HCT116 (cell line): ENCODE measurements at regions not wholly inside any gene's neighbourhood (a gene's known extent, or its start where the extent isn't known, plus 50 kb on each side); places are given as distances from the start of the nearest gene placed in this dataset.

Source experiments
- CTCF ChIP-seq, 3 experiments: fragments of 200-600 bp in 1 of 3; sonication (generic) in 1 of 3; IDR thresholded peaks in 2 of 3; conservative IDR thresholded peaks in 1 of 3; 2 replicates each; pipeline ENCODE4 v1.5.1; 2012 to 2017; ENCODE audit warnings: low read depth in 2 of 3, low read length in 2 of 3, antibody characterized with exemption in 1 of 3, borderline replicate concordance in 1 of 3, control low read depth in 1 of 3, mild to moderate bottlenecking in 1 of 3, mixed read lengths in 1 of 3, mixed run types in 1 of 3, moderate library complexity in 1 of 3; ENCODE audit not compliant: insufficient read depth in 1 of 3
- EGR1 ChIP-seq: IDR thresholded peaks from 2 replicates; pipeline ENCODE4 v1.6.1; 2012; ENCODE audit warnings: low read depth
- EZH2 ChIP-seq: fragments of 200-600 bp; sonication (generic); IDR thresholded peaks from 2 replicates; pipeline ENCODE4 v1.6.1; 2017; ENCODE audit warnings: antibody characterized with exemption, mixed run types
- EZH2phosphoT487 ChIP-seq: fragments of 200-600 bp; IDR thresholded peaks from 2 replicates; pipeline ENCODE4 v1.6.1; 2018; ENCODE audit warnings: antibody characterized with exemption, borderline replicate concordance
- FOSL1 ChIP-seq: IDR thresholded peaks from 2 replicates; pipeline ENCODE4 v1.6.1; 2012; ENCODE audit warnings: low read depth
- POLR2A ChIP-seq: IDR thresholded peaks from 2 replicates; pipeline ENCODE4 v1.7.0; 2011; ENCODE audit warnings: borderline replicate concordance; ENCODE audit not compliant: insufficient read depth, insufficient read length; ENCODE audit errors: extremely low read depth
- POLR2AphosphoS5 ChIP-seq: IDR thresholded peaks from 2 replicates; pipeline ENCODE4 v1.6.1; 2011; ENCODE audit warnings: mild to moderate bottlenecking, low read depth, low read length, moderate library complexity
- RAD21 ChIP-seq: IDR thresholded peaks from 2 replicates; pipeline ENCODE4 v1.6.1; 2012; ENCODE audit warnings: low read depth, mild to moderate bottlenecking
- SP1 ChIP-seq: IDR thresholded peaks from 2 replicates; pipeline ENCODE4 v1.6.1; 2012; ENCODE audit warnings: low read depth
- ZFX ChIP-seq: fragments of 450-650 bp; IDR thresholded peaks from 2 replicates; pipeline ENCODE4 v1.6.1; 2017
- TF ChIP-seq, protein P1 (sequence below): IDR thresholded peaks from 2 replicates; pipeline ENCODE4 v1.6.1; 2012; ENCODE audit warnings: low read depth
- TF ChIP-seq, protein P2 (sequence below): IDR thresholded peaks from 2 replicates; pipeline ENCODE4 v1.6.1; 2012

DNA sequence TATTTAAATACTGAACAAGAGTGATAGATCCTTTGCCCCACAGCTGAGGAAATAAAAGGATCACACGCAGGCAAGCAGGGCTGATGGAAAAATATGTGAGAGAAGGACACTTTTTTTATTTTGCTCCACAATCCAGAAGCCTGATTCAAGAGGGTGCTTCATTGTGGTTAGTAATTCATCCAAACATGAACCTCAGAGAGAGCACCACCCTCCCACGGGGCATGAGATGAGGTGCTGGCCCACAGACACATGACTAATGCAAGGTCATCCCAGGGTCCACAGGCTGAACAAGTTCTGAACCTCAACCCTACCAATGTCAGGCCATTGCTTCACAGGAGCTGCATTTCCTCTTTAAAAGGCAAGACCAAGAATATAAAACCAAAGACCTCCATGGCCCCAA, 239.6 kb downstream of the MREG start:
- TF ChIP-seq POLR2A, result no peak
- TF ChIP-seq POLR2AphosphoS5, result no peak
- TF ChIP-seq, protein P1, sequence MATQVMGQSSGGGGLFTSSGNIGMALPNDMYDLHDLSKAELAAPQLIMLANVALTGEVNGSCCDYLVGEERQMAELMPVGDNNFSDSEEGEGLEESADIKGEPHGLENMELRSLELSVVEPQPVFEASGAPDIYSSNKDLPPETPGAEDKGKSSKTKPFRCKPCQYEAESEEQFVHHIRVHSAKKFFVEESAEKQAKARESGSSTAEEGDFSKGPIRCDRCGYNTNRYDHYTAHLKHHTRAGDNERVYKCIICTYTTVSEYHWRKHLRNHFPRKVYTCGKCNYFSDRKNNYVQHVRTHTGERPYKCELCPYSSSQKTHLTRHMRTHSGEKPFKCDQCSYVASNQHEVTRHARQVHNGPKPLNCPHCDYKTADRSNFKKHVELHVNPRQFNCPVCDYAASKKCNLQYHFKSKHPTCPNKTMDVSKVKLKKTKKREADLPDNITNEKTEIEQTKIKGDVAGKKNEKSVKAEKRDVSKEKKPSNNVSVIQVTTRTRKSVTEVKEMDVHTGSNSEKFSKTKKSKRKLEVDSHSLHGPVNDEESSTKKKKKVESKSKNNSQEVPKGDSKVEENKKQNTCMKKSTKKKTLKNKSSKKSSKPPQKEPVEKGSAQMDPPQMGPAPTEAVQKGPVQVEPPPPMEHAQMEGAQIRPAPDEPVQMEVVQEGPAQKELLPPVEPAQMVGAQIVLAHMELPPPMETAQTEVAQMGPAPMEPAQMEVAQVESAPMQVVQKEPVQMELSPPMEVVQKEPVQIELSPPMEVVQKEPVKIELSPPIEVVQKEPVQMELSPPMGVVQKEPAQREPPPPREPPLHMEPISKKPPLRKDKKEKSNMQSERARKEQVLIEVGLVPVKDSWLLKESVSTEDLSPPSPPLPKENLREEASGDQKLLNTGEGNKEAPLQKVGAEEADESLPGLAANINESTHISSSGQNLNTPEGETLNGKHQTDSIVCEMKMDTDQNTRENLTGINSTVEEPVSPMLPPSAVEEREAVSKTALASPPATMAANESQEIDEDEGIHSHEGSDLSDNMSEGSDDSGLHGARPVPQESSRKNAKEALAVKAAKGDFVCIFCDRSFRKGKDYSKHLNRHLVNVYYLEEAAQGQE, result no peak
- no peak for TF ChIP-seq EGR1
- TF ChIP-seq CTCF (IDR thresholded peaks at IDR 0.05 in 2 of 3, conservative IDR thresholded peaks at IDR 0.05 in 1 of 3; ENCODE audit: borderline replicate concordance in 1 of 3, insufficient read depth in 1 of 3, low read depth in 2 of 3, low read length in 2 of 3), result no peak
- TF ChIP-seq EZH2, result no peak
- no peak for TF ChIP-seq RAD21
- TF ChIP-seq EZH2phosphoT487, result no peak
- no peak for TF ChIP-seq FOSL1
- no peak for TF ChIP-seq ZFX
- TF ChIP-seq SP1, result no peak
- TF ChIP-seq, protein P2, sequence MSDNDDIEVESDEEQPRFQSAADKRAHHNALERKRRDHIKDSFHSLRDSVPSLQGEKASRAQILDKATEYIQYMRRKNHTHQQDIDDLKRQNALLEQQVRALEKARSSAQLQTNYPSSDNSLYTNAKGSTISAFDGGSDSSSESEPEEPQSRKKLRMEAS, result no peak
